ENCODE measurements at regions not wholly inside any gene's neighbourhood (a gene's known extent, or its start where the extent isn't known, plus 50 kb on each side); places are given as distances from the start of the nearest gene placed in this dataset.
"Not testable (repeated sequence)": the region's sequence is repeated elsewhere in the genome, so short reads cannot be mapped to it uniquely, and the experiment has no call there.

DNA sequence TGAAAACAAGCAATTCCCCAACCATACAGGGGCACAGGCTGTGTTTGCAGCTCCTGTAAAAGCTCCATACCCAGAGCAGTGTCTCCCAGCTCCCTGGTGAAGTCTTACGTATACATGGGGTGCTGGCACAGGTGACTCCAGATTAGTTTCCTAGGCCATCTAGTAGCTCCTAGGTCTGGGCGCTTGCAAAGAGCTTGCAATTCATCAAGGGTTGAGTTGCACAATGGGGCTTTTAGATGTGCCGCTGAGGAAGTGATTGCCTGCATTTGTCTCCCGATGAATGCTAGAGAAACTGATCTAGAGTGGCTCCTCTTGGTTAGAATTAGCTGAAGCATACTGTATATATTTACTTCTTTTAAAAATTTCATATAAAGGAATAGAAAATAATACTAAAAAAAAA is 90.7 kb downstream of the PRR15 start:
- not testable (repeated sequence) for TF ChIP-seq POLR2A, POLR2AphosphoS5 (IDR thresholded peaks at IDR 0.05)
- TF ChIP-seq, protein P1, sequence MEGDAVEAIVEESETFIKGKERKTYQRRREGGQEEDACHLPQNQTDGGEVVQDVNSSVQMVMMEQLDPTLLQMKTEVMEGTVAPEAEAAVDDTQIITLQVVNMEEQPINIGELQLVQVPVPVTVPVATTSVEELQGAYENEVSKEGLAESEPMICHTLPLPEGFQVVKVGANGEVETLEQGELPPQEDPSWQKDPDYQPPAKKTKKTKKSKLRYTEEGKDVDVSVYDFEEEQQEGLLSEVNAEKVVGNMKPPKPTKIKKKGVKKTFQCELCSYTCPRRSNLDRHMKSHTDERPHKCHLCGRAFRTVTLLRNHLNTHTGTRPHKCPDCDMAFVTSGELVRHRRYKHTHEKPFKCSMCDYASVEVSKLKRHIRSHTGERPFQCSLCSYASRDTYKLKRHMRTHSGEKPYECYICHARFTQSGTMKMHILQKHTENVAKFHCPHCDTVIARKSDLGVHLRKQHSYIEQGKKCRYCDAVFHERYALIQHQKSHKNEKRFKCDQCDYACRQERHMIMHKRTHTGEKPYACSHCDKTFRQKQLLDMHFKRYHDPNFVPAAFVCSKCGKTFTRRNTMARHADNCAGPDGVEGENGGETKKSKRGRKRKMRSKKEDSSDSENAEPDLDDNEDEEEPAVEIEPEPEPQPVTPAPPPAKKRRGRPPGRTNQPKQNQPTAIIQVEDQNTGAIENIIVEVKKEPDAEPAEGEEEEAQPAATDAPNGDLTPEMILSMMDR (IDR thresholded peaks at IDR 0.05): not testable (repeated sequence)

Data from prostate gland (tissue), 2 donors.